ENCODE measurements at regions not wholly inside any gene's neighbourhood (a gene's known extent, or its start where the extent isn't known, plus 50 kb on each side); places are given as distances from the start of the nearest gene placed in this dataset.

DNA sequence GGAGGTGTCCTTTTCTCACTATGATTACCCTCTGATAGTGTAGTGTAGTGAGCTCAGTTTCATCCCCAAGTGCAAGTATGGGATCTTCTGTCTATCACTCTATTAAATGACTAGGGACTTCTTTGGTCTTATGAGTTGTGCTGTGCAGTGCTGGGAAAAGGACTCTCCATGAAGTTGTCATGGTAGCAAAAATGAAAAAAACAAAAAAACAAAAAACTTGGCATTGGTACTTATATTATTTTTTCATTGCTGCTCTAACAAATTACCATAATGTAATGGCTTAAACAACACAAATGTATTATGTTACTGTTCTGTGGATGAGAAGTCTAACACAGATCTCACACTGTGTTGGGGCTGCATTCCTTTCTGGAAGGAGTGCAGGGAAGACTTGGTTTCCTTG is 393.1 kb upstream of the NOVA1 start:
- DNase-seq (ENCODE audit: low spot score), result no peak

DNA sequence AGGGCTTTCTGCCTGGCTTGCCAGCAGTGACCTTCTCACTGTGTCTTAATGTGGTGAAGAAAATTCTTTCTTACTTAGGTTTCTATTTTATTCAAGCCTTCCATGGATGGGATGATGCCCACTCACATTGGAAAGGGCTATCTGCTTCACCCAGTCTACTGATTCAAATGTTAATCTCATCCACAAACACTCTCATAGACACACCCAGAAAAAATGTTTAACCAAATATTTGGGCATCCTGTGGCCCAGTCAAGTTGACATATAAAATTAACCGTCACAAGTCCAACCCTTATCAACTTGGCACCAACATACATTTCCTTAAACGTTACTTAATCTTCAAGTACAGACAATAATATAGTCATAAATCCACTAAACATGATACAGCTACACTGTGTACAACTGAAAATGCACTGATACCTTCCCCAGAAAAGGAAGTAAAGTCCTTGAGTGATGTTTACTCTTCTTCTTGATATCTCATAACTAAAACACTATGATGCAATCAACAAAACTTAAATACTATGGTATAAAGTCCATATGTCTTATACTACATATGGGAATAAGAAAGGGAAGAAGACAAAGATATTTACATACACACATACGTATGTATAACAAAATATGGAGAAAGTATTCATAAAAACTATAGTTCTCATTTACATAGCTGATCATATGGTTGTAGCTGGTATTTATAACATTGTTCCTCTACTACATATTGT is 394.7 kb upstream of the NOVA1 start:
- no peak for DNase-seq (ENCODE audit: low spot score)

DNA sequence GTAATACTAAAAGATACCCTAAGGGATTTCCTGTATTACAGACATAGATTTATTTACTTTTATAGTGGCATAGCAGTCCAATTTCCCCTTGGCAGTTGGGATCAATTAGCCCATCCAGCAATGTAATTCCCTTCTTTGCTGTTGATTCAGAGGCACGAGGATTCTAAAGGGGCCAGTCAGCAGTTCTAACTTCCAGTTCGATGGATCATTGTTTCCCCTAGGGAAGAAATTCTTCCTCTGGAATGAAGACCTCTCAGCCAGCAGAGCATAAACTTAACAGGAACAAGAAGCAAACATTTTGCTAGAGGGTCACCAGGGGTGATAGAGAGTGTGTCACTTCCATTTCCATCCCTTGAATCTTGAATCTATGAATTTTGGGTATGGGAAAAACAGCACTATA is 395.7 kb upstream of the NOVA1 start:
- DNase-seq (ENCODE audit: low spot score), result no peak

DNA sequence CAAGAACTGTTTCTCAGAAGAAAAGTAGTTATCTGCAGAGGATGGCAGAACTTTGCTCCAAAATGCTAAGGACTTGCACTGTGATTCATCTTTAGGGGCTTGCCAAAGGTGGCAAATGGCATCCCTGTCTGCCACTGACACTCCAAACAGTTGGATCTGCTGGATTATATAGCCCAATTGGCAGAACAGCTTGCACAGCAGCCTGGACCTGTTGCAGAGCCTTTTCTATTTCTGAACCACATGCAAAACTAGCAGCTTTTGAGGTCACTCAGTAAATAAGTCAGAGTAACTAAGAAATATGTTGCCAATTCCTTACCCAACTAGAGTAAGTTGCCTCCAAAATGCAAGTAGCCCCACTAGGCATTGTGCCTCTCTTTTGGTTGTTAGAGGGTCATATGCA is 397.5 kb upstream of the NOVA1 start:
- DNase-seq (ENCODE audit: low spot score), result no peak

DNA sequence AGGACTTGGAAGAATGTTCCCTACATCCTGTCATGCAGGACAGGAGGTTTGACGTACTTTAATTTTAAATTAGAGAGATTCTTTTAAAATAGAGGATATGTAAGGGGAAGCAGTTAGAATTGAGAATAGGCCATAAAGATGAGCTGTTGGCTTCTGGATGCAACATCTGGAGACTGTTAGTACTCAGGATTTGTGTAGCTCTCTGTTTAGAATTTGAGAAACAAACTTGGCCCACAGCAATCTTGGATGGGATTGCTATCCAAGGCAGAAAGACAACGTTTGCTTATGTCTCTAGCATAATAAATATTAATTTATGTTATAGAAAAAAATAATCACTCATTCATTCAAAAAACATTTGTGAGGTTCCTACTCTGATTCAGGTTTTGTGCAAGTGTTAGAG is 398.4 kb upstream of the NOVA1 start:
- DNase-seq (ENCODE audit: low spot score), result no peak

DNA sequence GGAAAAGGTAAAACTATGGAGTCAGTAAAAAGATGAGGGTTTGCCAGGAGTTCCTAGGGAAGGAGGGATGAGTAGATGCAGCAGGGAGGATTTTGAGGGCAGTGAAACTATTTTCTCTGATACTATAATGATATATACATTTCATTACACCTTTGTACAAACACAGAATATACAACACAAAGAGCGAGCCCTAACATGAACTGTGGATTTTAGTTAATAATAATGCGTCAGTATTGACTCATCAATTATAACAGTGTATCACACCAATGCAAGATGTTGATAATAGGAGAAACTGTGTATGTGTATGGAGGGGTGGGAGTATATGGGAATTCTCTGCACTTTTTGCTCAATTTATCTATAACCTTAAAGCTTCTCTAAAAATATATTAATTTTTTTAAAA is 404.3 kb upstream of the NOVA1 start:
- no peak for DNase-seq (ENCODE audit: low spot score)

DNA sequence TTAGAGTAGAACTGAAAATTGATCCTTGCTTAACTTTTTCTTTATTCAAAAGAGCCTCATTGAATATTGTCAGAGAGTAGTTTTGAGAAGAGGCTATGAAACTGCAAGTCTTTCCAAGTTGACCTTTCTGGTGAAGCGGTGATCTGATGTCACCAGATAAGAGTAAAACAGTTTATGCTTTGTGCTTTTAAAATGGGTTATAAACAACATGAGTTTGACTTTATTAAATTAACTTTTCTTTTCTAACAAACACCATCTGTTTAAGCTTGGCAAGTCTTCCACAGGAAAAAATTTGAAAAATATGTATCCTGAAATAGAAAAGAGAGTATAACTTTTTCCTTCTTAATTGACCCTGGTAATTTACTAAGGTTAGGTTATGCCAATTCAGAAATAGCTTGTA is 408.7 kb upstream of the NOVA1 start:
- peak; percentile 51 for DNase-seq (ENCODE audit: low spot score)

DNA sequence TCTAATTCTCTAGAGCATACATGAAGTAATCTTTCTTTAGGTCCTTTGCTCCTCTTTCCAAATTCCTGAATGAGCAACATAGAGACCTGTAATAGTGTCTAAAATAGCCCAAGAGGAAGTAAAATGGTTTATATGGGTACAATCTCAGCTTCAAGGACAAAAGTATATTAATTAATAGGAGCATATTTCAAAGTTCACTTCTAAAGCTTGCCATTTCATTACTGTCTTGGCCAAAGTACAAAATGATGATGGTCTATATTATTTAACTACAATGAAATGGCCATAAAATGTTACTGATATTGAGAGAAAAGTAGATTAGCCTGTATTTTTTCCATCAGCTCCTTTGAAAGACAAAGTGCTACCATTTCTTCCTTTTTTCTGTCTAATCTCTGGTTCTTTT is 410.4 kb upstream of the NOVA1 start:
- no peak for DNase-seq (ENCODE audit: low spot score)

DNA sequence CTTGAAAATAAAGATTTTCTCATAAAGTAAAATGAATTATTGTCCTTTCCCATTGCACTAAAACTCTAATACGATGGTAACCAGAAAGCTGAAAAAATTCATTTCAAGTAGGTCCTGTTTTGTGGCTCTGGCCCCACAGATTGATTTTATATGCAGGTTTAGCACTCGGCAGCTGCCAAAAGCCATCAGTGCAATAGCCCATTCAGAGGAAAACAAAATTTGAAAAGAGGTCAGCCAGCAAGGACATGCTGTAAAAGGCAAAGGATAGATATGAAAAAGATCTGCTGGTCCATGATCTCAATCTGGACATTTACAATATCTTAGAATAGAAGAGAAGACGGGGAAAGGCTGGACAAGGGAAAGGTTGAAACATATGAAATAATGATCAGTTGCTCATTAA is 414.8 kb upstream of the NOVA1 start:
- DNase-seq (ENCODE audit: low spot score), result no peak

DNA sequence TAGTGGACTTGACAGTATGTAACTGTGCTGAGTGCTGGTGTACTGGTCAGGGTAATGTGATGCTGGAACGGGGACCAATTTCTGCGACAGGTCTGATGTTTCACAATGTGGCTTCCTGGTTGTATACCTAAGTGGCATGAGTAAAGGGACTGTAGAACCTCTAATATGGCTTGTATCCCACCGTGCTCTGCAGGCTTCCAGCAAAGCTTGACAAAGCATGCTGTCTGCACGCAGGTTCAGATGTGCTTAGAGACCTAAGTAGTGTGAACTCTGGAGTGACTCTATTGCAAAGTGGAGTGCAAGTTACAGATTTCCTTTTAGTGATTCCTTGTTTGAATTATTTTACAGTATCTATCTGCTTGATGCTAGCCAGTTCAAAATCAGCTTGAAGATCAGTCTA is 415.8 kb upstream of the NOVA1 start:
- DNase-seq (ENCODE audit: low spot score), result no peak

DNA sequence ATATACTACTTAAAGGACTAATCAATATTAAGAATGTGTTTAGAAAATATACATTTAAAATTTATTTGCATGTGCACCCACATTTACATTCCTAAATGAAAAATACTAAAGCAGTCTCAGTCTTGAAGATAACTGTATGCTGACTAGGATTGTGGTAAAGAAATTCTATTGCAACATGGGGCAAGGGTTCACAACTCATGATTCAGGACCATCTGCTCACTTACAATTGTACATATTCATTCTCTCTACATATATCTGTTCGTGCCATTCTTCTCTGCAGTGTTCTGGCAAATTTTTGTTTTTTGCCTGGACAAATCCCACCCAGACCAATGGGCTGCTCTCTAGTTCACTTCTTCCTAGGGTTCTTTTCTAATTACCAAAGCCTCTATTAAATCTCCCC is 417.2 kb upstream of the NOVA1 start:
- DNase-seq (ENCODE audit: low spot score), result no peak

DNA sequence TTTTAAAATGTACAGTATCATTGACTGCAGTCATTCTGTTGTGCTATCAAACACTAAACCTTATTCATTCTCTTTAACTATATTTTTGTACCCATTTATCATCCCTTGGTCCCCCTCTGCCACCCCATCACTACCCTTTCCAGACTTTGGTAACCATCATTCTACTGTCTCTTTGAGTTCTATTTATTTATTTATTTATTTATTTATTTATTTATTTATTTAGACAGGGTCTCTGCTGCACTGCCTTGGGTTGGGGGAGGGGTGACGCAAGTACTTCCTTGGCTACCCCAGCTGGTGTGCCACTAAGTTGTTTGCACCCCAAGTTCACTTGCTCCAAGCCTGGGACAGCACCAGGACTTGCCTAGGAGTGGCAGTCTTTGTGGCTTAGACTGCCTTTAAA is 427.8 kb upstream of the NOVA1 start:
- no peak for DNase-seq (ENCODE audit: low spot score)

DNA sequence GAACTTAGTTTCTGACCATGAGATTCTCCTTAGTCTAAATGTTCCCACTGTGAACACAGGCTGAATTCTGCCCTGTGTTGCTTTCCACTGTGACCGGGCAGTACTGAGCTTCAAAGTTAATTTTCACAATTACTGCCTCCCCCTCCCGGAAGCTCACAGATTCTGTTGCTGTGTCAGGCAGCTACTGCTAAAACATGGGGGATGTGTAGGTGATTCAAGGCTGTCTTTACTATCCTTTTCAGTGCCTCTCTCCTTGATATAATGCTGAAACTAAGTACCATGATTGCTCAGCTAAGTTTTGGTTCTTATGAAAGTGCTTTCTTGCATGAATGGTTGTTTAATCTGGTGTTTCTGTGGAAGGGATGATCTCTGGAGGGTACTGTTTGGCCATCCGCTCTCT is 428.3 kb upstream of the NOVA1 start:
- no peak for DNase-seq (ENCODE audit: low spot score)

DNA sequence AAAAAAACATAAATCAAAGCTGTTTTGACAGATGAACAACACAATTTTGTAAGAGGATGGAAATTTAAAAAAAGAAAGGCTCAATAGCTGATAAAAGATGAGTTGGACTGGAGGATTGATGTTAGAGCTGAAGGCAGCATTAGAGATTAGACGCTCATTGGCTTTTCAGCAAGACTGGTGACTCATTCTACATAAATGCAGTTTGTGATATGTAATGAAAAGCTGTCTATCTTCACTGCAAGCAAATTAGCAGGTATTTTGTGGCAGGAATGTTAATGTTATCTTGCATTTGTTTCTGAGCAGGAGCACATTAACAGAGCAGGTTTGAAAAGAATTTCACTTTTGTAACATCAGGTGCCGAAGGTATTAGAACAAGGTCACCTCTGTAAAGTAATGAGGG is 442.7 kb upstream of the NOVA1 start:
- no peak for DNase-seq (ENCODE audit: low spot score)

DNA sequence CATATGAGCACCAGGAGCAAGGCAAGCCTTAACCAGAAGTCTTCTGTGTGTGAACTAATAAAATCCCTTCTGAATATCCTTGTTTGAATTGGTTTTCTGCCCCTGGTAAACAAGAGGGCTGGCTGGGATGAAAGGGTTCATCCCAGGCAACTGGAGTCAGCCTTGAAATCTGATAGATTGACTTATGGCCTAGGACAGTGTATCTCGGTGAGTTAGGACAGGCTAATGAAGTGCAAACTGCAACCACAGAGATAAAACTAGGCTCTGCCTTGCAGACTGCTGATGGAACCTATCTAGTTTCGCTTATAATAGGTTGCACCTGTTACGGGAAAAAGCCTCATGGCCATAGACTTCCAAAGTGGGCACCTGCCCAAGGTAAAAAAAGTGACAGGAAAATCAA is 451.9 kb upstream of the NOVA1 start:
- DNase-seq (ENCODE audit: low spot score), result peak; percentile 11

DNA sequence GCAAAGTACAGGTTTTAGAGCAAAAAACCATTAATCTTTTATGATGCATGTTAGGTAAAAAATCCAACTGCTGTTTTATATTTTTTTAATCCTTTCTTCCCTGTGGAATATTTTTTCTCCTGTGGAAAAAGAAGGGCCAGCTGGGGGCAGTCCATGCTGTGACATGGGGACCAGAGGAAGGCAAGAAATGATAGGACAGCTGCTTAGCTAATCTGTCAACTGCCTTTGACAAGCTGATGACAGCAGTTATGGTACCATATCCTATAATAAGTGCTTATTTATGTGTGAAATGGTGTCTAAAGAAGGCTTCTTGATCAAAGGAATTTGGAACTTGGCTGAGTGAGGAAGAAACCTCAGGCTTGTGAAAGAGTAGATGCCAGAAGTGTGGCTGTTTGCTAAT is 452.4 kb upstream of the NOVA1 start:
- DNase-seq (ENCODE audit: low spot score), result no peak

DNA sequence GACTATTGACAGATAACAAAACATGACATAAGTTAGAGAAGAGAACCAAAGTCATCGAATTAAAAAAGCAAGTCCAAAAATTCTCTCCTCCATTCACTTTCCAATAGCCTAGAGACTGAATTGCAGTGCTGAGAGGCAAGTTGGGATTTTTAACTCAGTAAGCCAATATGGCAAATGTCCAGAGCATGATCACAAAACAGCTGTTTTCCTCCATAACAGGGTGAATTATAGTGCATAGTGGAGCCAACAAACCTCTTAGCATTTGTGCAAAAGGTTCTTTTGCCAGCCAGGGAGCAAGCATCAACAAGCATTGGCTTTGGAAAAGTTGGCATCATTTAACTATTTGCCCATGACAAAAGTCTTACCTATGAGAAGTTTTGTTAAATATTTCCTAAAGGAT is 458.8 kb upstream of the NOVA1 start:
- DNase-seq (ENCODE audit: low spot score), result no peak

DNA sequence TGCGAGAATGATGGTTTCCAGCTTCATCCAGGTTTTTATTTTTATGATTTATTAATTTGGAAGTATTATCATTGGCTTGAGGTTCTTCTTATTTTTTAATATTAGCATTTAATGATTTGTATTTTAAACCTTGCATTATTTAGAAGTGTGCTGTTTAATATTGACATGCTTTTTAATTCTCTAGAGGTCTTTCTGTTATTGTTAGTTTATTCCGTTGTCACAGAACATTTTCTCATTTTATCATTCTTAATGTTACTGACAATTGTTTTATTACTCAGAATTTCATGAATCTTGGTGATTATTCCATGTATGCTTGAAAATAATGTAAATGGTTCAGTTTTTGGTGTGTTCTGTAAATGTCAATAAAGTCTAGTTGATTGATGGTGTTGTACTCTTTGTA is 463.5 kb upstream of the NOVA1 start:
- no peak for DNase-seq (ENCODE audit: low spot score)

DNA sequence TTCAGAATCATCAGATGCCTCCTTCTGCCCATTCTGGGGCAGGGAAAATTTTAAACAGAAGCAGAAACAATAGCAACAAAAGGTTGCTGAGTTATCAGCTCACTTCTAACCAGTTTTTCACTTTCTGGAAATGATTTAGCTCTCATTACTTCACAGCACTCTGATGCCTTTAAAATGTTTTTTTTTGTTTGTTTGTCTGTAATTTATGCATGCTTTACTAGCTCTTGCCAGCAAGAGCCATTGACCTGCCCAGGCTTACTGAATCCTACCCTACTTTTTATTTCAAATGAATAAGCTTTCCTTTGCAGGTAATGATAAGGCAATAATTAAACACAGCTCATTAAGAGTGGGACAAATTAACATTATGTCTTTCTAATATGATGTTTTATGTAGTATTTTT is 466.1 kb upstream of the NOVA1 start:
- no peak for DNase-seq (ENCODE audit: low spot score)

DNA sequence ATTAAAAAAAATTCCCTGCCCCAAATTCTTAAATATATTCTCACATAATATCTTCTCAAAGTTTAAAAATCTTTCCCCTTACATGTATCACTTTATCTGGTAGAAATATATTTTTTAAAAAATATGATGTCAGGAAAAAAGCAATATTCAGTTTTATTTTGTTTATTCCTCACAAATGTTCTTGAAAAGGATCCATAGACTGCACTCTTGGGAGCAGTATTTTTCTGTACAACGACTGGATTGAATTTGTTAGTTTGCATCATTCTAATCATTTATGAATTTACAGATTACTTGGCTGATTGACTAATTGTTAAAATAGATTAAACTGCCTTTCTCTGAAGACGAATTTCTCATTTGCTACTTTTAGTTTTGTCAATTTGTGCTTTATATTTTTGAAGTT is 468.1 kb upstream of the NOVA1 start:
- no peak for DNase-seq (ENCODE audit: low spot score)

DNA sequence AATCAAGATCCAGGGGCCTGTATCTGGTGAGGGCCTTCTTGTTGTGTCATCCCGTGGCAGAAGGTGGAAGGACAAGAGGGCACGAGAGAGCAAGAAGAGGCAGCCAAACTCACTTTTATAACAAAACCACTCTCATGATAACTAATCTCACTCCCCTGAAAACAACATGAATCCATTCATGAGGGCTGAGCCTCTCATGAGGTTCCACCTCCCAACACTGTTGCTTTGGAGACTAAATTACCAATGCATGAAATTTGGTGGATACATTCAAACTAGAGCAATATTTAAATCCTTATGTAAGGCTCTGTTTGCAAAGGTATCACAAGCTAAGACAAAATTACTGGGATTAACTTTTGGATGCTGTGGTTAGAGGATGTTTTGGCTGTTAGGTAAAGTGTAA is 470.1 kb upstream of the NOVA1 start:
- DNase-seq (ENCODE audit: low spot score), result no peak

DNA sequence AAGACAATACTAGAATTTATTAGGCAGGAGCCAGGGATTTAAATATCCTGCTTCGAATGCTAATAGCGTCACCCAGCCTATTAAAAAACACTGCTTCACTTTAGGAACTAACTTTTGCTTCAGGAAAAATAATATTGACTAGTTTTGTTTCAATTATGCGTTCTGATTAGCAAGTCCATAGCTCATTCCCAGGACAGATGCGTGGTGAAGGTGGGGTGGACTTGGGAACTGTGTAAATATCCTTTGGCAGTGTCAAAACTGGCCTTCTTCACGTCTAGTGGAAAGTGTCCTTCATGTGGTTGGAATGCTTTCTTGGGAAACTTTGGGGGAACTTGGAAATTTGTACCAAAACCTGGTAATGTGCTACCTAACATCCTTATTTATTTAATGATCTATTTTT is 474.8 kb upstream of the NOVA1 start:
- no peak for DNase-seq (ENCODE audit: low spot score)

DNA sequence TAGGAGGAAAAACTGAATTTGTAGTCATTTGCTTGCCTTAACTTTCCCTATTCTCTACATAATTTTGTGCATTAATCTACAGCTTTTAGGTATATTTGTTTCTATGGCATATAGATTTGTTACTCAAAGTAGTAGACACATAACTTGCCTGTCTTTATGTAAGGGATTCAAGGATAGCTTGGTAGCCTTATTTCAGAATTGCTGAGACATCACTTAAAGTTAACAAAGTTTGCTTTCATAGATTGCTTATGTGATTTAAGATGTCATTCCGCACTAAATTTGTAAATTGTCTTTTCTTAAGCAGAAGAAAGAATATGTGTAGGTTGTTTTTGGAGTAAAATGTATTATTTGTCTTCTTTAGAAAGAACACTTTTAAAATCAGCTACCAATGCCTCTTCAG is 477.7 kb upstream of the NOVA1 start:
- no peak for DNase-seq (ENCODE audit: low spot score)

DNA sequence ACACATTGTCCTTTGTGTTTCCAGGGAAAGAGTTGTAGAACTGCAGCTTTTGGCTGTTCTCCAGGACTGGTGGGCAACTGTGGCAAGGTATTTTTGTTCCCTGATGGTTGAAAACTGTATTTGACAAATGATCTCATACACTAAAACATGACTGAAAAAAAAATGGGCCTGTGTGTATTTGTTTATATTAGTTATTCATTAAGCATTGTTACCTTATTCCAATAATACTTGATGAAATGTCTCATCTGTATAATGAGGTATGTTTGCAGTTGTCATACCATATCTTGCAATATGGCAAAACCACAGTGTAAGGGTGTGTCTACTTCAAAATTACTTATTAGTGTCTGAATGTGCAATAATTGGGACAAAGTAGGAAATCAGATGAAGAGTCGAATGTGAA is 479.4 kb upstream of the NOVA1 start:
- DNase-seq (ENCODE audit: low spot score), result no peak
